Activated CD8-positive, alpha-beta memory T cell treated with anti-CD3 and anti-CD28 coated beads, Interleukin-2, amount 50 U/mL, for 4 hours (primary cell): ENCODE measurements at regions not wholly inside any gene's neighbourhood (a gene's known extent, or its start where the extent isn't known, plus 50 kb on each side); places are given as distances from the start of the nearest gene placed in this dataset.

ENCODE experiments used
- DNase-seq: peaks from one replicate; pipeline ENCODE4 v3.0.0-alpha.2; 2020

GRCh38 chr7:144910411-144910810 is 74.6 kb upstream of the TPK1 start:
- no peak for DNase-seq

- no peak for DNase-seq
These were observed 73.2 kb upstream of the TPK1 start for GRCh38 chr7:144908943-144909556.

- DNase-seq, result no peak
These were observed 72.5 kb upstream of the TPK1 start for GRCh38 chr7:144908324-144908723.

GRCh38 chr7:144907577-144907976 is 71.7 kb upstream of the TPK1 start:
- DNase-seq, result no peak

GRCh38 chr7:144903201-144903600 is 67.3 kb upstream of the TPK1 start:
- DNase-seq, result no peak

- no peak for DNase-seq
These were observed 56.9 kb upstream of the TPK1 start for GRCh38 chr7:144892761-144893160.
